Caco-2 (cell line): ENCODE measurements at regions not wholly inside any gene's neighbourhood (a gene's known extent, or its start where the extent isn't known, plus 50 kb on each side); places are given as distances from the start of the nearest gene placed in this dataset.

Experiments used
- BruUV-seq: library from RNA; stranded (reverse); fragments of 400-500 nt; replicated peaks from 2 replicates; lab custom pipeline; 2021; lab: Mats Ljungman, UMichigan
- CTCF ChIA-PET: fragments of 300-600 bp; sonication (Branson Sonifier 250); formaldehyde crosslinking; loops from one replicate; lab custom pipeline; 2022; ENCODE audit warnings: antibody characterized with exemption; lab: Charles Lee
- POLR2A ChIA-PET: fragments of 300-600 bp; sonication (Branson Sonifier 250); formaldehyde crosslinking; loops from one replicate; lab custom pipeline; 2022; ENCODE audit warnings: antibody characterized with exemption; lab: Charles Lee
- DNase-seq, 2 experiments: peaks; one replicate each; pipeline versions ENCODE4 v3.0.0 to v3.0.0-alpha.2; 2020 to 2022
- H3K27me3 ChIP-seq: replicated peaks from 2 replicates; pipeline ENCODE4 v1.6.0; 2011; ENCODE audit warnings: low read length; ENCODE audit not compliant: control insufficient read depth, insufficient read depth
- H3K36me3 ChIP-seq: 2 replicates; pipeline ENCODE4 v1.5.1; 2011; ENCODE audit warnings: low read length; ENCODE audit not compliant: control insufficient read depth, insufficient read depth
- H3K4me1 ChIP-seq: fragments of 250-450 bp; sonication (Bioruptor Pico); 2 replicates; pipeline ENCODE4 v1.5.1; 2020; ENCODE audit warnings: mild to moderate bottlenecking
- H3K4me3 ChIP-seq: 2 replicates; pipeline ENCODE4 v1.5.1; 2011; ENCODE audit warnings: low read depth, mild to moderate bottlenecking, control low read depth, low read length
- H3K9me3 ChIP-seq: fragments of 250-450 bp; sonication (Bioruptor Pico); 2 replicates; pipeline ENCODE4 v1.5.1; 2020; ENCODE audit warnings: mild to moderate bottlenecking, moderate library complexity
- H3K27ac Mint-ChIP-seq: one replicate; pipeline ENCODE4 v1.8.0; 2022; ENCODE audit warnings: mixed read lengths; ENCODE audit not compliant: unreplicated experiment
- H3K27me3 Mint-ChIP-seq: one replicate; pipeline ENCODE4 v1.8.0; 2022; ENCODE audit warnings: mixed read lengths; ENCODE audit not compliant: insufficient read depth, unreplicated experiment
- H3K36me3 Mint-ChIP-seq: one replicate; pipeline ENCODE4 v1.8.0; 2022; ENCODE audit warnings: mild to moderate bottlenecking, mixed read lengths; ENCODE audit not compliant: insufficient read depth, unreplicated experiment
- H3K4me1 Mint-ChIP-seq: one replicate; pipeline ENCODE4 v1.8.0; 2022; ENCODE audit warnings: low read depth, mixed read lengths; ENCODE audit not compliant: unreplicated experiment
- H3K4me3 Mint-ChIP-seq: one replicate; pipeline ENCODE4 v1.8.0; 2022; ENCODE audit warnings: mild to moderate bottlenecking, moderate library complexity, mixed read lengths; ENCODE audit not compliant: unreplicated experiment
- H3K9me3 Mint-ChIP-seq: one replicate; pipeline ENCODE4 v1.8.0; 2022; ENCODE audit warnings: mixed read lengths; ENCODE audit not compliant: unreplicated experiment
- CTCF ChIP-seq, 2 experiments: fragments of 200-600 bp in 1 of 2; IDR thresholded peaks; 1 replicate in 1 of 2; 2 replicates in 1 of 2; pipeline versions ENCODE4 v1.5.1 to v1.8.0; 2011 to 2022; ENCODE audit warnings: antibody characterized with exemption in 1 of 2, control low read depth in 1 of 2, inconsistent platforms in 1 of 2, low read depth in 1 of 2, low read length in 1 of 2, mild to moderate bottlenecking in 1 of 2, moderate library complexity in 1 of 2; ENCODE audit not compliant: insufficient read depth in 1 of 2, severe bottlenecking in 1 of 2, unreplicated experiment in 1 of 2
- intact Hi-C: fragments of 100-400 bp; cut with micrococcal nuclease; formaldehyde crosslinking; loops from one replicate; pipeline ENCODE4 v1.10.0; 2022; ENCODE audit not compliant: unreplicated experiment

- no peaks in the 10 kb centered on the region for H3K9me3 ChIP-seq
- no peak for TF ChIP-seq CTCF (IDR thresholded peaks at IDR 0.05; ENCODE audit: insufficient read depth in 1 of 2, low read depth in 1 of 2, low read length in 1 of 2, severe bottlenecking in 1 of 2, unreplicated experiment in 1 of 2)
- intact Hi-C loops, result no loop called here
- CTCF ChIA-PET, result interaction anchor here (0.7 kb wide), 1 partner anchor 19 kb away, joined by 3 read pairs; no protein-coding TSS in a partner anchor
- Mint-ChIP-seq H3K27ac (no peak overlapping the region), H3K27me3 (peaks cover 6% of the 10 kb centered on the region), H3K36me3 (no peaks in the 10 kb centered on the region), H3K9me3 (no peaks in the 10 kb centered on the region), H3K4me3 (no peak overlapping the region), H3K4me1 (no peaks in the 10 kb centered on the region)
- POLR2A ChIA-PET, result no interaction called here
- no peak for DNase-seq
- no peaks in the 10 kb centered on the region for H3K4me1 ChIP-seq
- H3K27me3 ChIP-seq, result no peaks in the 10 kb centered on the region
- no peaks in the 10 kb centered on the region for H3K36me3 ChIP-seq
- BruUV-seq, result no TSS peak
- no peak overlapping the region for H3K4me3 ChIP-seq
Observed at GRCh38 chr11:109958131-109958820, 134.9 kb upstream of the ZC3H12C start.

DNA sequence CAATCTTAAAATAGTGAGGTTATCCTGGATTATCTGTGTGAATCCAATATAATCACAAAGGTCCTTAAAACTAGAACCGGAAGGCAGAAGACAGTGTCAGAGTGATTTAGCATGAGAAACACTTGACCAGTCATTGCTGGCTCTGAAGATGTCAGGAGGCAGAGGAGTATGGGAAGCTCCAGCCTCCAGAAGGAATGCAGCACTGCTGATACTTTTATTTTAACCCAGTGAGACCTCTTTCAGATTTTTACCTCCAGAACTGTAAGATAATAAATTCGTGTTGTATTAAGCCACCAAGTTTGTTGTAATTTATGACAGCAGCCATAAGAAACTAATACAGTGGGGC, 134.4 kb upstream of the ZC3H12C start:
- BruUV-seq, result no TSS peak
- POLR2A ChIA-PET, result no interaction called here

GRCh38 chr11:109960831-109961230, 132.4 kb upstream of the ZC3H12C start:
- POLR2A ChIA-PET, result no interaction called here
- CTCF ChIA-PET, result no interaction called here
- Mint-ChIP-seq H3K27ac (no peak overlapping the region), H3K9me3 (no peaks in the 10 kb centered on the region), H3K4me3 (no peak overlapping the region), H3K27me3 (no peaks in the 10 kb centered on the region), H3K36me3 (no peaks in the 10 kb centered on the region), H3K4me1 (no peaks in the 10 kb centered on the region)
- H3K9me3 ChIP-seq, result no peaks in the 10 kb centered on the region
- intact Hi-C loops, result no loop called here
- no peak for TF ChIP-seq CTCF (IDR thresholded peaks at IDR 0.05; ENCODE audit: insufficient read depth in 1 of 2, low read depth in 1 of 2, low read length in 1 of 2, severe bottlenecking in 1 of 2, unreplicated experiment in 1 of 2)
- DNase-seq, result no peak
- H3K4me1 ChIP-seq, result no peaks in the 10 kb centered on the region
- BruUV-seq, result no TSS peak
- no peaks in the 10 kb centered on the region for H3K27me3 ChIP-seq
- no peak overlapping the region for H3K4me3 ChIP-seq
- no peaks in the 10 kb centered on the region for H3K36me3 ChIP-seq

More for the DNA sequence above, 134.4 kb upstream of the ZC3H12C start:
- no peak for TF ChIP-seq CTCF (IDR thresholded peaks at IDR 0.05; ENCODE audit: insufficient read depth in 1 of 2, low read depth in 1 of 2, low read length in 1 of 2, severe bottlenecking in 1 of 2, unreplicated experiment in 1 of 2)
- no peaks in the 10 kb centered on the region for H3K4me1 Mint-ChIP-seq
- CTCF ChIA-PET, result interaction anchor here (0.7 kb wide), 1 partner anchor 20 kb away, joined by 3 read pairs; no protein-coding TSS in a partner anchor
- peaks cover 3% of the 10 kb centered on the region for H3K27me3 Mint-ChIP-seq
- H3K4me3 Mint-ChIP-seq, result no peak overlapping the region
- no peaks in the 10 kb centered on the region for H3K9me3 ChIP-seq
- H3K4me3 ChIP-seq, result no peak overlapping the region
- intact Hi-C loops, result no loop called here
- no peaks in the 10 kb centered on the region for H3K36me3 ChIP-seq
- no peak overlapping the region for H3K27ac Mint-ChIP-seq
- H3K9me3 Mint-ChIP-seq, result no peaks in the 10 kb centered on the region
- no peaks in the 10 kb centered on the region for H3K4me1 ChIP-seq
- H3K27me3 ChIP-seq, result no peaks in the 10 kb centered on the region
- no peak for DNase-seq
- H3K36me3 Mint-ChIP-seq, result no peaks in the 10 kb centered on the region
